Activated CD4-positive, alpha-beta T cell treated with anti-CD3 and anti-CD28 coated beads for 36 hours (primary cell): ENCODE measurements at regions not wholly inside any gene's neighbourhood (a gene's known extent, or its start where the extent isn't known, plus 50 kb on each side); places are given as distances from the start of the nearest gene placed in this dataset.
"Not testable (repeated sequence)": the region's sequence is repeated elsewhere in the genome, so short reads cannot be mapped to it uniquely, and the experiment has no call there.

Experiments used
- ATAC-seq: fragments of 200-7000 bp; cut with Tn5 transposase; one replicate; pipeline ENCODE4 v1.10.0; 2021; ENCODE audit warnings: mild to moderate bottlenecking, moderate library complexity
- CTCF ChIA-PET: fragments of 350-600 bp; sonication (Branson Sonifier 250); formaldehyde crosslinking; loops from one replicate; lab custom pipeline; 2021; ENCODE audit warnings: antibody characterized with exemption; lab: Charles Lee
- POLR2A ChIA-PET: fragments of 350-600 bp; sonication (Branson Sonifier 250); formaldehyde crosslinking; loops from one replicate; lab custom pipeline; 2021; ENCODE audit warnings: antibody characterized with exemption, inconsistent platforms; lab: Charles Lee
- DNase-seq: peaks from one replicate; pipeline ENCODE4 v3.0.0-alpha.2; 2020
- H3K27ac Mint-ChIP-seq: one replicate; pipeline ENCODE4 v1.8.0; 2021; ENCODE audit warnings: mixed read lengths
- H3K27me3 Mint-ChIP-seq: one replicate; pipeline ENCODE4 v1.8.0; 2021; ENCODE audit warnings: mixed read lengths
- H3K36me3 Mint-ChIP-seq: one replicate; pipeline ENCODE4 v1.8.0; 2021; ENCODE audit warnings: low read depth, mixed read lengths
- H3K4me1 Mint-ChIP-seq: one replicate; pipeline ENCODE4 v1.8.0; 2021; ENCODE audit warnings: mixed read lengths
- H3K4me3 Mint-ChIP-seq: one replicate; pipeline ENCODE4 v1.8.0; 2021; ENCODE audit warnings: mild to moderate bottlenecking, moderate library complexity, mixed read lengths
- H3K9me3 Mint-ChIP-seq: one replicate; pipeline ENCODE4 v1.8.0; 2021; ENCODE audit warnings: low read depth, mixed read lengths
- intact Hi-C, 2 experiments: fragments of 100-400 bp; cut with DNase I in 1 of 2; cut with micrococcal nuclease in 1 of 2; formaldehyde crosslinking; loops; one replicate each; pipeline versions ENCODE4 v1.14.2 to v1.15.1; 2022 to 2024; cut with DNase I, micrococcal nuclease

DNA sequence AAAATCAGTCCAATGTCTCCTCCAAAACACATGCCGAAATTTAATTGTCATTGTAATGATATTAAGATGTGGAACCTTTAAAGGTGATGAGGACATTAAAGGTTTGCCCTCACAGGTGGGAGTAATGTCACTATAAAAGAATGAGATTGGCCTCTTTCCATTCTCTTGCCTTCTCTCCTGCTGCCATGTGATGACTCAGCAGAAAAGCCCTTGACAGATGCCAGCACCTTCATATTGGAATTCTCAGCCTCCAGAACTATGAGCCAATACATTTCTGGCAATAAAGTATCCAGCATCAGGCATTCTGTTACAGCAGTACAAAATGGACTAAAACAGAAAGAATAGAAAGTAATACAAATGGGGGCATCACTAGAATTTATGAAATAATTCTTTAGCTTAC is 609.7 kb downstream of the SLC16A7 start:
- Mint-ChIP-seq H3K4me1 (no peaks in the 10 kb centered on the region), H3K27me3 (no peaks in the 10 kb centered on the region), H3K27ac (no peak overlapping the region), H3K9me3 (peaks cover 2% of the 10 kb centered on the region), H3K36me3 (no peaks in the 10 kb centered on the region), H3K4me3 (no peak overlapping the region)
- ChIA-PET CTCF (no interaction called here), POLR2A (interaction anchor here (0.7 kb wide), 1 partner anchor 1227 kb away, joined by 3 read pairs; no protein-coding TSS in a partner anchor)
- ATAC-seq (no peak), DNase-seq (no peak)
- intact Hi-C loops = no loop called here

- Mint-ChIP-seq H3K36me3 (no peaks in the 10 kb centered on the region), H3K4me3 (no peak overlapping the region), H3K27ac (no peak overlapping the region), H3K9me3 (peaks cover 8% of the 10 kb centered on the region), H3K27me3 (no peaks in the 10 kb centered on the region), H3K4me1 (no peaks in the 10 kb centered on the region)
- POLR2A ChIA-PET = no interaction called here
- DNase-seq (no peak), ATAC-seq (no peak)
- CTCF ChIA-PET = no interaction called here
- intact Hi-C loops = no loop called here
These were observed 613.7 kb downstream of the SLC16A7 start for GRCh38 chr12:60209521-60209920.

GRCh38 chr12:60209933-60210332 is 614.1 kb downstream of the SLC16A7 start:
- ATAC-seq = no peak
- intact Hi-C loops = no loop called here
- H3K36me3 Mint-ChIP-seq = no peaks in the 10 kb centered on the region

GRCh38 chr12:60210756-60211155 is 614.9 kb downstream of the SLC16A7 start:
- ATAC-seq (no peak), DNase-seq (no peak)
- POLR2A ChIA-PET = no interaction called here
- Mint-ChIP-seq H3K9me3 (peaks cover 10% of the 10 kb centered on the region), H3K36me3 (no peaks in the 10 kb centered on the region), H3K27me3 (no peaks in the 10 kb centered on the region), H3K4me3 (no peak overlapping the region), H3K4me1 (no peaks in the 10 kb centered on the region), H3K27ac (no peak overlapping the region)
- intact Hi-C loops = no loop called here
- CTCF ChIA-PET = no interaction called here

More at GRCh38 chr12:60209933-60210332, 614.1 kb downstream of the SLC16A7 start:
- no peak overlapping the region for H3K4me3 Mint-ChIP-seq
- peaks cover 8% of the 10 kb centered on the region for H3K9me3 Mint-ChIP-seq
- ChIA-PET POLR2A (no interaction called here), CTCF (no interaction called here)
- no peaks in the 10 kb centered on the region for H3K27me3 Mint-ChIP-seq
- no peak overlapping the region for H3K27ac Mint-ChIP-seq
- DNase-seq = no peak
- H3K4me1 Mint-ChIP-seq = no peaks in the 10 kb centered on the region

DNA sequence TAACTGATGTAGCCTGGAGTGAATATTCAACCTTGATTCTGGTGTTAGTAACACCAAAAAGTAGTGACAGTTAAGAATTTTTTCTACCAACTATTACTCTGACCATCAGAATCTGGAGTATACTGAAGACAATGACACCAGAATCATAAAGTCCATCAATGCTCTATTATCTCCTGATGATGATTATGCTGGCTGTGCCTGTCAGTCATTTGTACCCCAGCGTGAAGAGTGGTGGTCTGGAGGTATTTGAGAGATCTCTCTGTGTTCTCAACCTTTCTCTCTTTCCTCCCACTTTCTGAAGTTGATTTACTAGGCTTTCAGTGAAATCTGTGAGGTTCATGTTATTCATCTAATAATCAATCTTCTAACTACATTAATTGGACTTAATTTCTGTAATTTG is 615.4 kb downstream of the SLC16A7 start:
- no peak overlapping the region for H3K4me3 Mint-ChIP-seq
- DNase-seq = no peak
- CTCF ChIA-PET = no interaction called here
- intact Hi-C loops = no loop called here
- H3K27ac Mint-ChIP-seq = no peak overlapping the region
- H3K27me3 Mint-ChIP-seq = no peaks in the 10 kb centered on the region
- POLR2A ChIA-PET = no interaction called here
- peaks cover 10% of the 10 kb centered on the region for H3K9me3 Mint-ChIP-seq
- H3K36me3 Mint-ChIP-seq = no peaks in the 10 kb centered on the region
- ATAC-seq = no peak
- H3K4me1 Mint-ChIP-seq = no peaks in the 10 kb centered on the region

DNA sequence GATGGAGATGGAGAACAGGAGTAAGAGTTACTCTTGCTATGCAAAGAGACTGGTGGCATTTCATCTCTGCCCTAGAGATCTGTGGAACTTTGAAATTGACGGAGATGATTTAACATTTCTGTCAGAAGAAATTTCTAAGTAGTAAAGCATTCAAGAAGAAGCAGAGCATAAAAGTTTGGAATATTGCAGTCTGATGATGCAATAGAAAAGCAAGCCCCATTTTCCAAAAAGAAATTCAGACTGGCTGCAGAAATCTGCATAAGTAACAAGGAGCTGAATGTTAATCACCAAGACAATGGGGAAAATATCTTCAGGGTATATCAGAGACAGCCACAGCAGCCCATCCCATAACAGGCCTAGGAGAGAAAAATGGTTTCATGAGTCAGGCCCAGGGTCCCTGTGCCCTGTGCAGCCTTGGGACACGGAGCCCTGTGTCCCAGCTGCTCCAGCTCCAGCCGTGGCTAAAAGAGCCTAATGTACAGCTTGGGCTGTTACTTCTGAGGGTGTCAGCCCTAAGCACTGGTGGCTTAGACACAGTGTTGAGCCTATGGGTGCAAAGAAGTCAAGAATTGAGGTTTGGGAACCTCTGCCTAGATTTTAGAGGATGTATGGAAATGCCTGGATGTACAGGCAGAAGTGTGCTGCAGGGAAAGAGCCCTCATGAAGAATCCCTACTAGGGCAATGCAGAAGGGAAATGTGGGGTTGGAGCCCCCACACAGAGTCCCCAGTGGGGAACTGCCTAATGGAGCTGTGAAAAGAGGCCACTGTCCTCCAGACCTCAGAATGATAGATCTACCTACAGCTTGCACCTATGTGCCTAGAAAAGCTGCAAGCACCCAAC is 616.6 kb downstream of the SLC16A7 start:
- ATAC-seq (no peak), DNase-seq (no peak)
- POLR2A ChIA-PET = no interaction called here
- Mint-ChIP-seq H3K27me3 (no peaks in the 10 kb centered on the region), H3K4me1 (no peaks in the 10 kb centered on the region), H3K9me3 (peaks cover 10% of the 10 kb centered on the region), H3K36me3 (no peaks in the 10 kb centered on the region), H3K27ac (no peak overlapping the region), H3K4me3 (no peak overlapping the region)
- intact Hi-C loops = no loop called here
- CTCF ChIA-PET = no interaction called here

DNA sequence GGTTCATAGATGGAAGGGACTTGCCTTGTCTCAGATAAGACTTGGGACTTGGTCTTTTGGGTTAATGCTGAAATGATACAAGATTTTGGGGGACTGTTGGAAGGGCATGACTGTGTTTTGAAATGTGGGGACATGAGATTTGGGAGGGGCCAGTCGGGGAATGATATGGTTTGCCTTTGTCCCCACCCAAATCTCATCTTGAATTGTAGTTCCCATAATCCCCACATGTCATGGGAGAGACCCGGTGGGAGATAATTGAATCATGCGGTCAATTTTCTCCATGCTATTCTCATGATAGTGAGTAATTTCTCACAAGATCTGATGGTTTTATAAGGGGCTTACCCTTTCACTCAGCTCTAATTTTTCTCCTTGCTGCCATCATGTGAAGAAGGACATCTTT is 617.4 kb downstream of the SLC16A7 start:
- H3K36me3 Mint-ChIP-seq, H3K27ac Mint-ChIP-seq, H3K27me3 Mint-ChIP-seq, H3K4me3 Mint-ChIP-seq, ATAC-seq, intact Hi-C loops, H3K4me1 Mint-ChIP-seq, DNase-seq, POLR2A ChIA-PET, H3K9me3 Mint-ChIP-seq, CTCF ChIA-PET: not testable (repeated sequence)

GRCh38 chr12:60216226-60216625 is 620.4 kb downstream of the SLC16A7 start:
- no peak overlapping the region for H3K27ac Mint-ChIP-seq
- POLR2A ChIA-PET = no interaction called here
- H3K9me3 Mint-ChIP-seq = peaks cover 9% of the 10 kb centered on the region
- no peak for ATAC-seq
- intact Hi-C loops = no loop called here
- no peaks in the 10 kb centered on the region for H3K4me1 Mint-ChIP-seq
- H3K36me3 Mint-ChIP-seq = no peaks in the 10 kb centered on the region
- H3K4me3 Mint-ChIP-seq = no peak overlapping the region
- H3K27me3 Mint-ChIP-seq = no peaks in the 10 kb centered on the region
- CTCF ChIA-PET = no interaction called here
- no peak for DNase-seq

DNA sequence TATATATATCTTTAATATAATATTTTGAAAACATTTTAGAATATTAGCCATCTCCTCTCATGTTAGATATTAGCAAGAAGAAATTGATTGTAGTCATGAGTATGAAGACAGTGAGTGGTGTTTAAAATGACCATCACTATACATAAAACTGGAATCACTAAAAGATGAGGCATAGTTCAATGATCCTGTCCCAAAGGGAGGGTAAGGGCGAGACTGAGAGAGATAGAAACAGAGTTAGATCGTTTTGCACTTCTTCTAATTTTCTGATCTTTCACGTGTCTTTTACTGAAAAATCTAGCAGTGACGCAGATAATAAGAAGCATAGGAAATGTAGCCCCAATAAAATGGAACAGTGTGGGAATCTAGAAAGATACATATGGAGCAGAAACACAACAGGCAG is 627.4 kb downstream of the SLC16A7 start:
- Mint-ChIP-seq H3K36me3 (no peaks in the 10 kb centered on the region), H3K4me1 (no peaks in the 10 kb centered on the region), H3K27ac (no peak overlapping the region), H3K4me3 (no peak overlapping the region), H3K9me3 (peaks cover 2% of the 10 kb centered on the region), H3K27me3 (no peaks in the 10 kb centered on the region)
- ATAC-seq (no peak), DNase-seq (no peak)
- ChIA-PET CTCF (no interaction called here), POLR2A (no interaction called here)
- intact Hi-C loops = no loop called here

DNA sequence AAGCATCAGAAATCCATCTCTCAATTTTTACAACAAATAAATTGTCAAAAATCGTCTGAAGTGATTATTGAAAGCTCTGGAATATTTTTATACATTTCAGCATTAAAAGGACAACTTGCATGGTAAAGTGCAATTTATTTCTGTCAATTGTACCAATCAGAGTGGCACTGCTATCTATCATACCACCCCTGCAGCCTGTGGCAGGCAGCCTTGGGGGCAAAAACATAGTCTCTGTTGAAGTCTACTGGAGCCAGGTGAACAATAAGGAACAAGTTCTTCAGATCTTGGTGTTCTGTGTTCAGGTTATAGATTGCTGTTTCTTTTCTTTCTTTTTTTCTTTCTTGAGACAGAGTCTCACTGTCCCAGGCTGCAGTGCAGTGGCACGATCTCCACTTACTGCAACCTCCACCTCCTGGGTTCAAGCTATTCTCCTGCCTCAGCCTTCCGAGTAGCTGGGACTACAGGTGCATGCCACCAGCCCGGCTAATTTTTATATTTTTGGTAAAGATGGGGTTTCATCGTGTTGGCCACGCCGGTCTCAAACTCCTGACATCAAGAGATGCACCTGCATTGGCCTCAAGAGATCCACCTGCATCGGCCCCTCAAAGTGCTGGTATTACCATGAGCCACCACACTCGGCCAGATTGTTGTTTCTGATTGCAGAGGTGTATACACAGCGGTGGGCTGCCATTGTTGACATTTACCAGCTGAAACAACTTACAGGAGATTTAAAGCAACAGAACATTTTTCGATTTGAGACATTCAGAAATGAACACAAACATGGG is 629.6 kb downstream of the SLC16A7 start:
- no peaks in the 10 kb centered on the region for H3K9me3 Mint-ChIP-seq
- H3K4me3 Mint-ChIP-seq = no peak overlapping the region
- no peaks in the 10 kb centered on the region for H3K4me1 Mint-ChIP-seq
- DNase-seq = no peak
- CTCF ChIA-PET = no interaction called here
- no peak overlapping the region for H3K27ac Mint-ChIP-seq
- no peaks in the 10 kb centered on the region for H3K36me3 Mint-ChIP-seq
- POLR2A ChIA-PET = no interaction called here
- intact Hi-C loops = no loop called here
- no peak for ATAC-seq
- no peaks in the 10 kb centered on the region for H3K27me3 Mint-ChIP-seq

DNA sequence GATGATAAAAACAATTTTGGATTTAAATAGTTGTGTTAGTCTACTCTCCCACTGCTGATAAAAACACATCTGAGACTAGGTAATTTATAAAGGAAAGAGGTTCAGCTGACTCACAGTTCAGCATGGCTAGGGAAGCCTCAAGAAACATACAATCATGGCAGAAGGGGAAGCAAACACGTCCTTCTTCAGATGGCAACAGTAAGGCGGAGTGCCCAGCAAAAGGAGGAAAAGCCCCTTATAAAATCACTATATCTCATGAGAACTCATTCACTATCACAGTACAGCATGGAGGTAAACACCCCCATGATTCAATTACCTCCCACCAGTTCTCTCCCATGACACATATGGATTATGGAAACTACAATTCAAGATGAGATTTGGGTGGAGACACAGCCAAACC is 632.1 kb downstream of the SLC16A7 start:
- H3K27me3 Mint-ChIP-seq = no peaks in the 10 kb centered on the region
- no peaks in the 10 kb centered on the region for H3K36me3 Mint-ChIP-seq
- no peaks in the 10 kb centered on the region for H3K4me1 Mint-ChIP-seq
- no peaks in the 10 kb centered on the region for H3K9me3 Mint-ChIP-seq
- DNase-seq = no peak
- no peak for ATAC-seq
- H3K27ac Mint-ChIP-seq = no peak overlapping the region
- intact Hi-C loops = no loop called here
- ChIA-PET CTCF (no interaction called here), POLR2A (no interaction called here)
- no peak overlapping the region for H3K4me3 Mint-ChIP-seq

DNA sequence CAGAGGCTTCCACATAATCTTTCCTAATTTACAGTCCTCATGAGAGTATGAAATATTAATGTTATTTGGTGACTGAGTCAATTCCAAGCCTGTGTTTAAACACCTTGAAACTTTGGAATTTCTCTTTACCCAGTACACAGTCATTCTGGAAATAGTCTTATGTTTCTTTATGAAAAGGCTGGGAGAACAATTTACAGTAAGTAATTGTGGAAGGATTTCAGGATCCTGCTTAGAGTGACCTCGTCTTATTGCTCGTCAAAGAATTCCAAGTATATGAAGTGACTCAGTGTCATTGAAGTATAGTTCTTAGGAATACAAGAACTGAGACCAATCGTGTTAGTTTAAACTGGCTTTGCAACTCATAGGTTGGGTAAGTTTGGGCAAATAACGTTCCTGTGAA is 634.2 kb downstream of the SLC16A7 start:
- H3K36me3 Mint-ChIP-seq = no peaks in the 10 kb centered on the region
- ChIA-PET POLR2A (no interaction called here), CTCF (no interaction called here)
- no peaks in the 10 kb centered on the region for H3K4me1 Mint-ChIP-seq
- no peaks in the 10 kb centered on the region for H3K9me3 Mint-ChIP-seq
- intact Hi-C loops = no loop called here
- ATAC-seq = no peak
- no peak overlapping the region for H3K27ac Mint-ChIP-seq
- no peak for DNase-seq
- no peaks in the 10 kb centered on the region for H3K27me3 Mint-ChIP-seq
- no peak overlapping the region for H3K4me3 Mint-ChIP-seq
